ENCODE measurements at regions not wholly inside any gene's neighbourhood (a gene's known extent, or its start where the extent isn't known, plus 50 kb on each side); places are given as distances from the start of the nearest gene placed in this dataset.

- no peak for DNase-seq
Measured at GRCh38 chr1:30345491-30346130, 377.8 kb downstream of the MATN1 start.

- no peak for DNase-seq
Measured at GRCh38 chr1:30343562-30343961, 379.8 kb downstream of the MATN1 start.

DNA sequence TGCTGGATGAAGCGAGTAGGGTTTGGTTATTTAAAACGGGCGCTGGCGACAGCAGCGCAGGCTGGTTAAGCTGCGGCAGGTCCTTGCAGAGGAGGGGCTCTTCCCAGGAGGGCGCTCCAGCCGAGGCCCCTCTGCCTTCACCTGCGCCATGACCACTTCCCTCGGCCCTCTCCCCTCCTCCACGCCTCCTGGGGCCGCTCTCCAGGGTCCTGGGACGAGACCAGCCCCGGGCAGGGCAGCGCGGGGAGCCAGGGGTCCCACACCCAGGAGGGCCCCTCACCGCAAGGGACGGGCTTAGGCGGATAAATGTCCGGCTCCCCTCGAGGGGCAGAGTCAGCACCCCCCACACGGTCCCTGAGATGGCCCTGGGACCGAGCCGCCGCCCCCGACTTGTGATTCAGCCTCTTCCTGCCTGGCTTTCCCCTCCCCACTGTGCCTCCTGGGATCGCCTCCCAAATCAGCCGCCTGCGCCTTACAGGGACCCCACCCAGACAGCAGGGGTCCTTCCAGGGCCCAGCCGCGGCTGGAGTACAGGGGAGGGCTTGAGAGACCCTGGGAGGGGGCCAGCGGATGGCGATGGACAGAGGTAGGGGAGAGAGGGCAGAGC is 380.7 kb downstream of the MATN1 start:
- no peak for DNase-seq

- no peak for DNase-seq
Measured at GRCh38 chr1:30340934-30341333, 382.5 kb downstream of the MATN1 start.

GRCh38 chr1:30339866-30340265 is 383.5 kb downstream of the MATN1 start:
- no peak for DNase-seq

GRCh38 chr1:30338765-30339164 is 384.6 kb downstream of the MATN1 start:
- no peak for DNase-seq

- DNase-seq, result no peak
Measured at GRCh38 chr1:30337324-30337620, 386.1 kb downstream of the MATN1 start.

DNA sequence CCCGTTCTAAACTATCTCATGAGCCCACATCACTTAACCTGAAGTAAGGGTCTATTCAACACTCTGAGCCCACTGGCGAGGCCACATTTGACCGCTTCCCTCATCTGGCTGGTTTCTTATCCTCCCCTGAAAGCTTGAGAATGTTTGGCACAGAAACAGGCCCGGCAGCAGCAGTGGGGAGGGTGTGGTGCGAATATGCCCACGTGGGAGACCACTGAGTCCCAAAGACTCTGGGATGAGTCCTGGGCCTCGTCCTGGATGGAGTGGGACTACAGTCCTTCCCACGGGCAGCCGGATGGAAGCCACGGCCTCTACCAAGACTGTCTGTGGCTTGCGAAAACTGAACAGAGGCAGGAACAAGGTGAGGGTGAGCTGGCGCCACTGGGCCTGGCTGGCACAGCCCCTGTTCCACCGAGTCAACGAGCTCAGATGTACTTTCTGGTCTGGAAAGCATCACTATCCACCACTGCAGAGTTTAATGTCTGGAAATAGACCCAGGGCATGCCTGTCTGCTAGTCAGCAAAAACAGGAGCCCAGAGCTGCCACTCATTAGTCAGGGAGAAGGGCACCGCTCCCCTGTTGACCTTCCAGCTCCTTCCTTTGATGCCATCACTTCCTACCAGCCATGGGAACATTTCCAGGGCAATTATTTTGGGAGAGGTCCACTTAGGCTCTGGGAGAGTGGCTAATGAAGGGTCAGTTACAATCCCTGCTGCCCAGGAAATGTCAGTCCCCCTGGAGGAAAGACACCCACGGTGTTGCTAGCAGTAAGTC is 386.6 kb downstream of the MATN1 start:
- DNase-seq, result no peak

DNA sequence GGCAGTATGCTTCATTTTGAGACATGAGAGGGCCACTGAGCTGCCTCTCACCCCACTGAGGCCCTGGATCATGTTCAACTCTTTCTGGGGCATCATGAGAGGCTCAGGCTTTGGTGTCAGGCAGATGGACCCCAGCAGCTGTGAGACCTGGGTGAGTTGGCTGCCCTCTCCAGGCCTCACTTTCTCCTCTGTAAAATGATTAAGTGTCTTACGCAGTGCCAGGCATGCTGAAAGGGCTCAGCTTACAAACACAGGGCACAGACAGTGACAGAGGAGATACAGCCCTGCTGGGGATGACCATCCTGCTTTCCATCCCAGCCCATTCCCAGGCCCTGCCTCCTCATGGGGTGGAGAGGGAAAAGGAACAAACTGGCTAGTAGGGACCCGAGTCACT is 387.4 kb downstream of the MATN1 start:
- DNase-seq, result no peak

DNA sequence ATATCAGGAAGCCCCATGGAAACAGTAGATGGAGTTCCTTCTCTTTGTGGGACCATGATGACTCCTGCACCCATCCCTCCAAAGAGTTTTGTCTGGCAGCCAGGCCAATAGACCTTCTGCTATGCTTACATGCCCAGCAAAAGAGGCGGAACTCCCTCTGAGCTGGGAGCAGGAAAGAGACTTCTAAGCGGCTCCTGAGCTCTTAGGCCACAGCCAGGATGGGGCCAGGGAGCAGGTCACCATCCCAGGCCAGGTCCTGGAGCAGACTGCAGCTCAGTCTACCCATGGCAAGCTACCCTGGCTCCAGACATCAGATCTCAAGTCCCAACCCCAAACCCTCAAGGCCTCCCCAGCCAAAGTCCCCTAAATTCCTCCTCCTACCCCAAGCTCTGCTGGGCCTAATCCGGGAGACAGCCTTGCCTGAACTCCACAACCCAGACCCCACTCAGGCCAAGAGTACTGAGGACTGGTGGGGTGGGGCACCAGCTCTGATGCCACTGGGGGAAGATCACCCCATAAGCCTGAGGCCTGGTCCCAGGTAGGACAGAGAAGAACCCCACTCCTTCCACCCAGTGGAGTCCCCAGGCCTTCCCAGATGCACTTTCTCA is 387.9 kb downstream of the MATN1 start:
- no peak for DNase-seq

- no peak for DNase-seq
Measured at GRCh38 chr1:30334767-30335166, 388.6 kb downstream of the MATN1 start.

DNA sequence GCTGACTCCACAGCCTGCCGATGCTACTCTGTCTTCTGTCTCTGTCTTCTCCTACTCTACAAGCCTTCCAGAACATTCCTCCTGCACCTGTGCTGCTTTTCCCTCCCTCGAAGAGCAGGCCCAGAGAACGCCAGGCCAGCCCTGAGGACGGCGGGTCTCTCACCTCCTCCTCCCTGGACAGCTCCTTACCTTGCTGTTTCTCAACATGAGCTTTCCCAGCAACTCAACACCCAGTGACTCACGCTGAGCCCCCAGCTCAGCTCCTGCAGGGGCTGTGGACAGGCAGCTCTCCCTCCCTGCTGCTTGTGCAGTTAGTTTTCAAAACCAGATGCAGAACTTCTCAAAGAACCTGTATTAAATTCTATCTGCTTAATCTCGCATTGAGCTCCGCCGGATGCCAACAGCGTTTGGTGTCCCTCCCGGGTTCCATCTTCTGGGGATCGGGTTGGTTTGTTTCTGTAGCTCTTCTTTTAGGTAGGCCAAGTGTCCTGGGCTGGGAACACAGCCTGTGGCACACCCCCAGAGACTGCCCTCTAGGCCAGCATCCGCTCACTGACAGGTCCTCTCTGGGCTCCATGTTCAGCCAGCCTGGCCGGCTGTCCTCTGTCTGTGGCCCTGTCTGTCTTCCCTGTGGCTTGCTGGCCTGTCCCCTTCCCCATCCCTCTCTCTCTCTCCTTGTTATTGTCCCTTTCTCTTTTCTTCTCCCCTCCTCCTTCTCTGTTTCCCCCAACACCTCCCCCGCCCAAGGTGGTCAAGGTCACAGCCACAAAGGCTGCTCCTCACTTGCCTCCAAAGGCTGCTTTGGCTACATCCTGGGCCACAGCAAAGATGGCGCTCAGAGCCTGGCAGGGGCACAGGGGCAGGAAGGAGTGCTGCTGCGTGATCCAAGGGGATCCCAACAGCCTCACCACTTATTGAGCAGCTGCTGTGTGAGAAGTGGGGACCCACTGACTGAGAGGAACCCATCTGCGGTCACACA is 391.0 kb downstream of the MATN1 start:
- no peak for DNase-seq

GRCh38 chr1:30331415-30332065 is 391.8 kb downstream of the MATN1 start:
- DNase-seq, result no peak

GRCh38 chr1:30330644-30331043 is 392.7 kb downstream of the MATN1 start:
- DNase-seq, result no peak

DNA sequence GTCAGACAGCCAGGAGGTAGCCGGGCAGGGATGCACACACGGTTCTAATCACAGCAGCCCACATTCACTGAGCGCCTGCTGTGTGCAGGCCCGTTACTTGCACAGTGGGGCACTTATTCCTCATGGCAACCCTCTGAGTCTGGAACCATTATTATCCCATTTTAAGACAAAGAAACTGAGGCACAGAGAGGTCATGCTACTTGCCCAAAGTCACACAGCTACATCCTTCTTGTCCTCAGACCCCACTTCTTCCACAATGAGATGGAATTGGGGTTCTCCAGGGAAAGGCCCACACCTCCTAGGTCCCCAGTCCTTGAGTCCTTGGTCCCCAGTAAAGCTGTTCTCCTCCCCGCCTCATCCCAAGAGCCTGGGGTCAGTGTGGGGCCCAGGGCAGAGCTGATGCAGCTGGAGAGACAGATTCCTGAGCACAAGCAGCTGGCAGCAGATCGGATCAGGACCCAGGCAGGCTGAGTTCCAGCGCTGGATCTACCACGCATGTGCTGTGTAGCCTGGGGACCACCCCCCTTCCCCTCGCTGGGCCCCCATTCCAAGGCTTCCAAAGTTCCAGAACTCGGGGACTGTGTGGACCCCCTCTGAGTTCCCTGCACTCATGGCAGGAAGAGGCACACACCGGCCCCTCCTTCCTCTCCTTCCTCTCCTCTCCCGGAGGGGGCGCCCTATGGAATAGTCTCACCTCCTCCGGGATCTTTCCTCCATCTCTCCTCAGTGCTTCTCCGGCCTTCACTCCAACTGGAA is 393.4 kb downstream of the MATN1 start:
- no peak for DNase-seq

DNA sequence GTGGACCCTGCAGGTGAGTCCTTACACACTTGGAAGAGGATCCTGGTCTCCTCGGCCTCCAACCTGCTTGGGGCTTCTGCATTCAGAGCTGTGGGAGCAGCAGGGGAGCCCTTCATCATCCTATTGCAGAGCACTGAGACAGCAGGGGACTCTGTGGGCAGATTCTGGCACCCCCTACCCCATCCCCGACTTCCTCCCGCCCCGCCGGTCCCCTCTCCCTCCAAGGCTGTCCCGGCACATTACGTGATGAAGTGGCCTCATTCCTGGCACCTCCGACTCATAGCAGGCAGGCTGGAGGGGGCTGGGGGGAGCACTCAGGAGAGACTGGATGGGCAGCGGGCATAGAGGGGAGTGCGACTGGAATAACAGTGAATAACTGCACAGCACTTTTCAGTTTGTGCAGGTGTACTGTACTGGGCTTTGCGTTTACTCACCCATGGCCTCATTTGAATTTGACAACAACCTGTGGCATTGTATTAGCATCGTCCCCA is 394.1 kb downstream of the MATN1 start:
- DNase-seq, result no peak

DNA sequence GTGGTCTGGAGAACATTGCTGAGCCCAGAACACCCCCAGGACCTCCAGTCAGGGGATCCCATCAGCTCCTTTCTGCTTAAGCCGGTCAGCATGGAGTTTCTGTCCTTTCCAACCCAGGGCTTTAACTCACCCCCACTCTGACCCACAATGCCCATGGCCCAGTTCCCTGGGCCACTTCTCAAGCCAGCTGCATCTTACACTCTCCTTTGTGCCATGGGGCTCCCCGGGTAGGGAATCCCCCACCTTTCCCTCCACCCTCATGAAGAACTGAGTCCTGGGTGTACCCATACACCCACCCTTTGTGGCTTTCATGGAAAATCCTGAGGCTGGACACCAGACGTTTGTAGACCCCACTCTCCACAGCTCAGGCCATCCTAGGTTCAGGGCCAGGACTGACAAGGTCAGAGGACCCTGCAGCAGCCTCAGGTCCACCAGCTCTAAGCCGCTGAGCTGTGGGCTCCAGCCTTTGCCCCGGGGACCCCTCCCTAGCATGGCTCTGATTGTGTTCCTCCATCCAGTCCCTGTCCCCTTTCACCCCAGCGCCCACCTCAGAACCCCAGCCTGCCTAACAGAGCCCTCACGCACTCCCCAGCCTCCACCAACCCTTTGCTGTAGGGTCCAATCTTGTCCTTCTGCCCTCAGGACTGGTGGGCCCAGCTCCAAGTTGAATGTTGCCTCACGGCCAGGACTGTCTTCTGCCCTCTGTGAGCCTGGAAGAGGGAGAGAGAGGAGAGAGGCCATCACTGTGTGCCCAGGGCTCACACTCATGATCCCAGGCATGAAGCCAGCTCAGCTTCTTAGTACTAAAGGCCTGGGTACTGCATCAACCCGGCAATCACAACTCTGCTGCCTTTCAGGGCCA is 394.8 kb downstream of the MATN1 start:
- DNase-seq, result no peak

- DNase-seq, result no peak
Measured at GRCh38 chr1:30328100-30328370, 395.4 kb downstream of the MATN1 start.

DNA sequence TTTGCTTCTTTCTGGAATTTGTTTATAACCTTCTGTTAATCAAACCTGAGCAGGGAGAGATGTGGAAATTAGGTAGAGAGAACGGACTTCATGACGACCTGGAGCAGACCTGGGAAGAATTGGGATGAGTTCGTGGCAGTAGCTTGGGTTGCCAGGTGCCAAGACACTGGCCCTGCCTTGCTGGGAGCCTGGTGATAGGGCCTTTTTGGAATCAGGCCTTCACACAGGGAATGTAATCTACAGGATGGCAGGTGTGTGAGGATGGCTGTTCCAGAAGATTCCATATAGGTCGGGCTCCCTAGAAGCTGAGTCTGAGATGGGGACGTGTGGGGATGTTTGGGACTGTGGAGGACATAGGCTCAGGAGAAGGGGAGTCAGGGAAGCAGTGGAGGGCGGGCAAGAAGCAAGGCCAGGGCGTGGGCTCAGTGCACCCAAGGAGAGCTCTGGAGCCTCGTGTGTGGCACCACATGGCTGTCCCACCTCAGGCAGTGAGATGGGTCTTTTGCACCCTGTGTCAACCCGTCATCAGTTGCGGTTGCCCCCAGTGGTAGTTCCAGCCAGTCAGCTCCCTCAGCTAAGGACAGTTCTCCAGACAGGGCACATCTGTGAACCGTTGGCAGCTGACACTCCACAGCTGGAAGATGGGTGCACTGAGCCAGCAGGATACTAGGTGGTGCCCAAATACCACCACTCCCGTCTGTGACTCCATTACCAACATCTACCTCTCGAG is 395.9 kb downstream of the MATN1 start:
- no peak for DNase-seq

DNA sequence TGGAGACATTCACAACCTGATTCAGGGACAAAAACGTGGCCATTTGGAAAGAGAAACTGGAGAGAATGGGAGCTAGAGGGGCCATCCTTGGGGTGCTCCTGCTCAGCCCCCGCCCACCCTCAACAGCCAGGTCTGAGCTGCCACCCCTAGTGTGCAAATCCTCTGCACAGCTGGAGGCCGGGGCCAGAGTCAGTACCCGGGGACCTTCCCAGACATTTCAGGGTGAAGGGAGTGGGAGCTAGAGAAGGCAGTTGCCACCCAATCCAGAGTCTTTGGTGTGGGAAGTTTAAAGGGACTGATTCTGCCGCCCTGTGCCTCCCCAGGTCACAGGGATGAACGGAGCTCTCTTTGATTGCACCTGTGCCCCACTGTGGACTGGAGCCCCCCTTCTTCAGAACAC is 397.4 kb downstream of the MATN1 start:
- no peak for DNase-seq

Data from fibroblast of skin of right quadriceps (primary cell).